Spleen (tissue), 7 donors: ENCODE measurements at regions not wholly inside any gene's neighbourhood (a gene's known extent, or its start where the extent isn't known, plus 50 kb on each side); places are given as distances from the start of the nearest gene placed in this dataset.

Experiments
- POLR2A ChIP-seq, 3 donors: fragments of 450-650 bp; IDR thresholded peaks; one replicate each; pipeline ENCODE4 v1.5.1; 2017; ENCODE audit warnings: antibody characterized with exemption in 3 of 3, mild to moderate bottlenecking in 1 of 3
- TF ChIP-seq, protein P1 (sequence below), 11 experiments: fragments of 200-600 bp in 7 of 11; fragments of 450-650 bp in 4 of 11; sonication (generic) in 4 of 11; IDR thresholded peaks in 8 of 11; conservative IDR thresholded peaks in 3 of 11; 1 replicate in 7 of 11; 2 replicates in 4 of 11; pipeline versions ENCODE4 v1.4.0 to v1.8.0; 2016 to 2021; ENCODE audit warnings: antibody characterized with exemption in 11 of 11, inconsistent platforms in 4 of 11, mild to moderate bottlenecking in 1 of 11
- donor health status: DM: no; HTN: no; CAD: no; lungs with moderate emphysema.
- donor health status: DM: no; HTN: no; CAD: no.
- donor health status: DM: no; HTN: no; CAD: no.

DNA sequence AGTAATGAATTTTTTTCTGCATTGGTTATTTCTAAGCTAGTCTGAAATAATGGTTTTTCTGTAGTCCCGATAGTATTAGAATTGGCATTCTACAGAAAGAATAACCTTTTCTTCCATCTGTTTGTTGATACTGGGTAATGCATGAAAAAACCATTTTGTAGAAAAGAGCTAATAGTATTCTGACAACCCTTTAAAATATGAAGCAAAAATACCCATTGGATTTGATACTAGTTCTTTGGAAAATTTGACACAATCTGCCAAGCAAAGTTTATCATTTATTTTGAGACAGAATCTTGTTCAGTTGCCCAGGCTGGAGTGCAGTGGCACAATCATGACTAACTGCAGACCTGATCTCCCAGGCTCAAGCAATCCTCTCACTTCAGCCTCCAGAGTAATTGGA is 366.8 kb upstream of the MON1B start:
- TF ChIP-seq, protein P1, sequence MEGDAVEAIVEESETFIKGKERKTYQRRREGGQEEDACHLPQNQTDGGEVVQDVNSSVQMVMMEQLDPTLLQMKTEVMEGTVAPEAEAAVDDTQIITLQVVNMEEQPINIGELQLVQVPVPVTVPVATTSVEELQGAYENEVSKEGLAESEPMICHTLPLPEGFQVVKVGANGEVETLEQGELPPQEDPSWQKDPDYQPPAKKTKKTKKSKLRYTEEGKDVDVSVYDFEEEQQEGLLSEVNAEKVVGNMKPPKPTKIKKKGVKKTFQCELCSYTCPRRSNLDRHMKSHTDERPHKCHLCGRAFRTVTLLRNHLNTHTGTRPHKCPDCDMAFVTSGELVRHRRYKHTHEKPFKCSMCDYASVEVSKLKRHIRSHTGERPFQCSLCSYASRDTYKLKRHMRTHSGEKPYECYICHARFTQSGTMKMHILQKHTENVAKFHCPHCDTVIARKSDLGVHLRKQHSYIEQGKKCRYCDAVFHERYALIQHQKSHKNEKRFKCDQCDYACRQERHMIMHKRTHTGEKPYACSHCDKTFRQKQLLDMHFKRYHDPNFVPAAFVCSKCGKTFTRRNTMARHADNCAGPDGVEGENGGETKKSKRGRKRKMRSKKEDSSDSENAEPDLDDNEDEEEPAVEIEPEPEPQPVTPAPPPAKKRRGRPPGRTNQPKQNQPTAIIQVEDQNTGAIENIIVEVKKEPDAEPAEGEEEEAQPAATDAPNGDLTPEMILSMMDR (IDR thresholded peaks at IDR 0.05 in 8 of 11, conservative IDR thresholded peaks at IDR 0.05 in 3 of 11), result no peak
- TF ChIP-seq POLR2A (IDR thresholded peaks at IDR 0.05), result no peak
